Spleen (tissue), 11 donors: ENCODE measurements at regions not wholly inside any gene's neighbourhood (a gene's known extent, or its start where the extent isn't known, plus 50 kb on each side); places are given as distances from the start of the nearest gene placed in this dataset.
A peak's percentile ranks its signal among the peaks of the same experiment; 100 is the strongest.

Source experiments
- DNase-seq: peaks from one replicate; pipeline ENCODE4 v3.0.0-alpha.2; 2020
- H3K27ac ChIP-seq, 8 donors: fragments of 200-600 bp; sonication (generic) in 7 of 8; 1 replicate in 4 of 8; 2 replicates in 4 of 8; pipeline versions ENCODE4 v1.5.0 to v1.8.0; 2016 to 2021; ENCODE audit warnings: inconsistent platforms in 4 of 8, mild to moderate bottlenecking in 4 of 8, moderate library complexity in 1 of 8
- H3K27me3 ChIP-seq, 7 donors: fragments of 200-600 bp; sonication (generic) in 6 of 7; replicated peaks in 1 of 7; 1 replicate in 4 of 7; 2 replicates in 3 of 7; pipeline versions ENCODE4 v1.5.0 to v1.8.0; 2016 to 2021; ENCODE audit warnings: inconsistent platforms in 3 of 7, mild to moderate bottlenecking in 1 of 7
- H3K36me3 ChIP-seq, 6 donors: fragments of 200-600 bp; sonication (generic) in 5 of 6; 1 replicate in 4 of 6; 2 replicates in 2 of 6; pipeline versions ENCODE4 v1.5.0 to v1.8.0; 2016 to 2021; ENCODE audit warnings: inconsistent platforms in 2 of 6
- H3K4me1 ChIP-seq, 6 donors: fragments of 200-600 bp; sonication (generic) in 5 of 6; 1 replicate in 3 of 6; 2 replicates in 3 of 6; pipeline versions ENCODE4 v1.5.0 to v1.8.0; 2016 to 2021; ENCODE audit warnings: inconsistent platforms in 3 of 6
- H3K4me3 ChIP-seq, 8 donors: fragments of 200-600 bp; sonication (generic) in 7 of 8; 1 replicate in 4 of 8; 2 replicates in 4 of 8; pipeline versions ENCODE4 v1.5.0 to v1.8.0; 2016 to 2021; ENCODE audit warnings: inconsistent platforms in 4 of 8, mild to moderate bottlenecking in 4 of 8, moderate library complexity in 2 of 8
- H3K9me3 ChIP-seq, 8 donors: fragments of 200-600 bp; sonication (generic) in 7 of 8; 1 replicate in 4 of 8; 2 replicates in 4 of 8; pipeline versions ENCODE4 v1.5.0 to v1.8.0; 2016 to 2021; ENCODE audit warnings: inconsistent platforms in 4 of 8
- CTCF ChIP-seq, 11 experiments: fragments of 200-600 bp in 7 of 11; fragments of 450-650 bp in 4 of 11; sonication (generic) in 4 of 11; IDR thresholded peaks in 8 of 11; conservative IDR thresholded peaks in 3 of 11; 1 replicate in 7 of 11; 2 replicates in 4 of 11; pipeline versions ENCODE4 v1.4.0 to v1.8.0; 2016 to 2021; ENCODE audit warnings: antibody characterized with exemption in 11 of 11, inconsistent platforms in 4 of 11, mild to moderate bottlenecking in 1 of 11
- POLR2A ChIP-seq, 3 donors: fragments of 450-650 bp; IDR thresholded peaks; one replicate each; pipeline ENCODE4 v1.5.1; 2017; ENCODE audit warnings: antibody characterized with exemption in 3 of 3, mild to moderate bottlenecking in 1 of 3
- POLR2AphosphoS5 ChIP-seq, 3 donors: sonication (generic); formaldehyde crosslinking; IDR thresholded peaks; one replicate each; pipeline ENCODE4 v1.5.1; 2017; ENCODE audit warnings: antibody characterized with exemption in 3 of 3
- WGBS, 5 donors: extraction: QIAGEN DNeasy Blood & Tissue Kit in 3 of 5; methylation state at CpG; one replicate each; pipeline versions ENCODE4 v1.1.5 to v1.1.7; 2013 to 2018; 5-methylcytosine and 5-hydroxymethylcytosine counted together
- intact Hi-C: fragments of 100-400 bp; cut with DNase I; formaldehyde crosslinking; loops from one replicate; pipeline ENCODE4 v1.15.0; 2023; ENCODE audit warnings: low total_unique reads
- donor health status: healthy with polysubstance abuse.
- donor health status: DM: no; HTN: no; CAD: no; lungs with moderate emphysema.
- donor health status: DM: no; HTN: no; CAD: no.
- donor health status: Bipolar disorder and iron deficiency.
- donor health status: healthy.
- donor health status: DM: no; HTN: no; CAD: no.
- donor health status: DM: yes; HTN: yes; CAD: no.

DNA sequence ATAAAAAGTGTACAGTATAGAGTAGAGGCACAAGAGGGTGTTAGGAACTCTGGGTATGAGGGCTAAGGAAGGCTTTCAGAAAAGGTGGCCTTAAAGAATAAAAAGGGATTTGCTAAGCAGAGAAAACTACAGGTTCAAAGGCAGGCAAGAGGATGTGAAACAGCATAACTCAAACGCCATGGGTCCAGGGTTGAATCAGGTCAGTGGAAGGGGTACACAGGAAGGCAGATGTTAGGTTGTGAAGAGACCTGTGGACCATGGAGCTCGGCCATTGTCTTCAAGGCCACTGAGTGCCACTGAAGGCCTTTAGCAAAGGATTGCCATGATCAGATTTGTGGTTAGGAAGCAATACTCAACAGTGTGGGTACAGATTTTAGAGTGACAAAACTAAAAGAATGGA lies 108.2 kb upstream of the FAM98A start:
- H3K27me3 ChIP-seq: no peaks in the 10 kb centered on the region
- WGBS, 5 donors: 57 to 78% (median 68%) methylated on average over 2 of the region's 2 CpGs
- peaks cover 0 to 7% (median 0%) of the 10 kb centered on the region in 6 donors for H3K4me1 ChIP-seq
- H3K4me3 ChIP-seq: no peak overlapping the region
- no peak overlapping the region for H3K27ac ChIP-seq
- intact Hi-C loops: no loop called here
- TF ChIP-seq POLR2A (IDR thresholded peaks at IDR 0.05) (no peak), POLR2AphosphoS5 (IDR thresholded peaks at IDR 0.05) (no peak), CTCF (IDR thresholded peaks at IDR 0.05 in 8 of 11, conservative IDR thresholded peaks at IDR 0.05 in 3 of 11) (no peak)
- DNase-seq: no peak
- H3K9me3 ChIP-seq: no peaks in the 10 kb centered on the region
- H3K36me3 ChIP-seq: no peaks in the 10 kb centered on the region

- H3K27me3 ChIP-seq: no peaks in the 10 kb centered on the region
- no peaks in the 10 kb centered on the region for H3K9me3 ChIP-seq
- intact Hi-C loops: no loop called here
- no peak overlapping the region for H3K4me3 ChIP-seq
- H3K36me3 ChIP-seq: no peaks in the 10 kb centered on the region
- TF ChIP-seq POLR2AphosphoS5 (IDR thresholded peaks at IDR 0.05) (no peak), POLR2A (IDR thresholded peaks at IDR 0.05) (no peak), CTCF (IDR thresholded peaks at IDR 0.05 in 8 of 11, conservative IDR thresholded peaks at IDR 0.05 in 3 of 11) (no peak)
- H3K4me1 ChIP-seq: peaks cover 0 to 7% (median 0%) of the 10 kb centered on the region in 6 donors
- 67 to 70% (median 69%) methylated on average over 8 of the region's 8 CpGs for WGBS, 5 donors
- DNase-seq: no peak
- H3K27ac ChIP-seq: no peak overlapping the region
These were observed 107.3 kb upstream of the FAM98A start for GRCh38 chr2:33706410-33706809.

DNA sequence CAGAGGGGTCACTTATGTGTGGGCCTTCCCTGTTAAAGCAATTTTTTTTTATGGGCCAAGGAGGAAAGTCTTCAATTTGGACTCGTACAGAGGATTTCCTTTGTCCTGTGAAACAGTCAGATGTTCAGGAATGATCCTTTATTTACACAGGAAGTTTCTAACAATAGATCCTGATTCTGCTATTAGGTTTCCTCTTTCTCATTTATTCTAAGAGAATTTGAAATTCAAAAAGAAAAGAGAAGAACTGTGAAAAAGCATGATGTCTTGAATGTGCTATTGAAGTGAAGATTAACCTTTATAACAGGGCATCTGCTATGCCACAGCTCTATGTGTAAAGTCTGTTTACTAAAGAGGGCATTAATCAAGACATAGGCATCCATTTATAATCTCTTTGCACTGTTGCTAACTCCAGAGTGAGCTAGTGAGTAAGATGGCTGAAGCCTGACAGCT lies 105.3 kb upstream of the FAM98A start:
- intact Hi-C loops: no loop called here
- peaks cover 0 to 7% (median 0%) of the 10 kb centered on the region in 6 donors for H3K4me1 ChIP-seq
- peak overlapping the region in 2 of 8 donors; percentile 31 to 39 for H3K27ac ChIP-seq
- H3K36me3 ChIP-seq: no peaks in the 10 kb centered on the region
- H3K4me3 ChIP-seq: no peak overlapping the region
- TF ChIP-seq POLR2AphosphoS5 (IDR thresholded peaks at IDR 0.05): no peak
- TF ChIP-seq CTCF (IDR thresholded peaks at IDR 0.05 in 8 of 11, conservative IDR thresholded peaks at IDR 0.05 in 3 of 11): no peak
- no peak for TF ChIP-seq POLR2A (IDR thresholded peaks at IDR 0.05)
- DNase-seq: no peak
- no peaks in the 10 kb centered on the region for H3K9me3 ChIP-seq
- H3K27me3 ChIP-seq: no peaks in the 10 kb centered on the region
- 6 to 12% (median 8%) methylated on average over 1 of the region's 1 CpG for WGBS, 5 donors

DNA sequence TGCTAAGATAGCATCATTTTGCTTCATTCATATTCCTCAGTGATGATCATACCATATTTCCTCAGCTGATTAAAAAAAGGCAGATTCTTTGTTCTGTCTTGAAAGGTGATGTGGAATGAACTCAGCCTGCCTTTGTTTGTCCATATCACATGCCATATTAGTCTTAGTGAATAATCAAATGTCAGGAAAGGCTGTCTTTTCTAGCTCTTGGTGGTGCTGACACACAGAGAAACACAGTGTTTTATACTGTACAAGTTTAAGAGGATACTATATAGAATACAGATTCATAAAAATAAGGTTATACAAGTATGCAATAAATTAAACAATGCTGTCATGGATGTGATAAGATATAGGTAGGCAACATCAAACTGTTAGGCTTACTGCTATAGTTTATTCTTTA lies 97.1 kb upstream of the FAM98A start:
- Histone ChIP-seq H3K36me3 (no peaks in the 10 kb centered on the region), H3K4me3 (no peak overlapping the region), H3K9me3 (peaks cover 0 to 26% (median 9%) of the 10 kb centered on the region in 8 donors), H3K4me1 (no peaks in the 10 kb centered on the region), H3K27me3 (no peaks in the 10 kb centered on the region), H3K27ac (no peak overlapping the region)
- TF ChIP-seq POLR2AphosphoS5 (IDR thresholded peaks at IDR 0.05) (no peak), CTCF (IDR thresholded peaks at IDR 0.05 in 8 of 11, conservative IDR thresholded peaks at IDR 0.05 in 3 of 11) (no peak), POLR2A (IDR thresholded peaks at IDR 0.05) (no peak)
- intact Hi-C loops: no loop called here
- DNase-seq: no peak
